Astrocyte (in vitro differentiated cells and primary cell): ENCODE measurements at regions not wholly inside any gene's neighbourhood (a gene's known extent, or its start where the extent isn't known, plus 50 kb on each side); places are given as distances from the start of the nearest gene placed in this dataset.

ENCODE experiments used
- CTCF ChIP-seq: IDR thresholded peaks from 2 replicates; pipeline ENCODE4 v1.5.1; 2011; ENCODE audit warnings: low read depth, mild to moderate bottlenecking, inconsistent platforms, low read length, moderate library complexity; ENCODE audit not compliant: insufficient read depth
- EZH2 ChIP-seq: IDR thresholded peaks from 2 replicates; pipeline ENCODE4 v1.6.1; 2012; ENCODE audit warnings: mild to moderate bottlenecking, low read length, inconsistent platforms; ENCODE audit not compliant: insufficient read depth

DNA sequence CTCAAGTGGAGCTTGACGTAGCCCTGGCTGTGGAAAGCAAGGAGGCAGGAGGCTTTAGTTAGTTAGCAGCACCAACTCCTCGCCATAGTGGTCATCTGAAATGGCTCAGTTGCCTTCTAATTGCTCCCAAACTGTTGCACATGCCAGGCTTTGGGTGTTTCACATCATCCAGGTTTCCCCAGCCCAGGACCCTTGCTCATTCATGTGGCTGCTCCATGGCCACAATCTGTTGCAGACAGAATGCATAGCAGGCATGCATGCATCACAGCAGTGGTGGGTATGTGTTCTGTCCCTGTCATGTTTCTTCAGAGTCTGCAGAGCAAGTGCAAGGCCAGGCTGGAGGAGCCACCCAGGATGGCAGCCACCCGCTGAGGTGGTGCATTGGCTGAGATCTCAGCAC, 407.6 kb downstream of the TSHZ3 start:
- no peak for TF ChIP-seq CTCF
- TF ChIP-seq EZH2, result no peak
